ENCODE measurements at regions not wholly inside any gene's neighbourhood (a gene's known extent, or its start where the extent isn't known, plus 50 kb on each side); places are given as distances from the start of the nearest gene placed in this dataset.

GRCh38 chr7:53642361-53642760, 606.9 kb downstream of the POM121L12 start (continued):
- TF ChIP-seq, protein P1, sequence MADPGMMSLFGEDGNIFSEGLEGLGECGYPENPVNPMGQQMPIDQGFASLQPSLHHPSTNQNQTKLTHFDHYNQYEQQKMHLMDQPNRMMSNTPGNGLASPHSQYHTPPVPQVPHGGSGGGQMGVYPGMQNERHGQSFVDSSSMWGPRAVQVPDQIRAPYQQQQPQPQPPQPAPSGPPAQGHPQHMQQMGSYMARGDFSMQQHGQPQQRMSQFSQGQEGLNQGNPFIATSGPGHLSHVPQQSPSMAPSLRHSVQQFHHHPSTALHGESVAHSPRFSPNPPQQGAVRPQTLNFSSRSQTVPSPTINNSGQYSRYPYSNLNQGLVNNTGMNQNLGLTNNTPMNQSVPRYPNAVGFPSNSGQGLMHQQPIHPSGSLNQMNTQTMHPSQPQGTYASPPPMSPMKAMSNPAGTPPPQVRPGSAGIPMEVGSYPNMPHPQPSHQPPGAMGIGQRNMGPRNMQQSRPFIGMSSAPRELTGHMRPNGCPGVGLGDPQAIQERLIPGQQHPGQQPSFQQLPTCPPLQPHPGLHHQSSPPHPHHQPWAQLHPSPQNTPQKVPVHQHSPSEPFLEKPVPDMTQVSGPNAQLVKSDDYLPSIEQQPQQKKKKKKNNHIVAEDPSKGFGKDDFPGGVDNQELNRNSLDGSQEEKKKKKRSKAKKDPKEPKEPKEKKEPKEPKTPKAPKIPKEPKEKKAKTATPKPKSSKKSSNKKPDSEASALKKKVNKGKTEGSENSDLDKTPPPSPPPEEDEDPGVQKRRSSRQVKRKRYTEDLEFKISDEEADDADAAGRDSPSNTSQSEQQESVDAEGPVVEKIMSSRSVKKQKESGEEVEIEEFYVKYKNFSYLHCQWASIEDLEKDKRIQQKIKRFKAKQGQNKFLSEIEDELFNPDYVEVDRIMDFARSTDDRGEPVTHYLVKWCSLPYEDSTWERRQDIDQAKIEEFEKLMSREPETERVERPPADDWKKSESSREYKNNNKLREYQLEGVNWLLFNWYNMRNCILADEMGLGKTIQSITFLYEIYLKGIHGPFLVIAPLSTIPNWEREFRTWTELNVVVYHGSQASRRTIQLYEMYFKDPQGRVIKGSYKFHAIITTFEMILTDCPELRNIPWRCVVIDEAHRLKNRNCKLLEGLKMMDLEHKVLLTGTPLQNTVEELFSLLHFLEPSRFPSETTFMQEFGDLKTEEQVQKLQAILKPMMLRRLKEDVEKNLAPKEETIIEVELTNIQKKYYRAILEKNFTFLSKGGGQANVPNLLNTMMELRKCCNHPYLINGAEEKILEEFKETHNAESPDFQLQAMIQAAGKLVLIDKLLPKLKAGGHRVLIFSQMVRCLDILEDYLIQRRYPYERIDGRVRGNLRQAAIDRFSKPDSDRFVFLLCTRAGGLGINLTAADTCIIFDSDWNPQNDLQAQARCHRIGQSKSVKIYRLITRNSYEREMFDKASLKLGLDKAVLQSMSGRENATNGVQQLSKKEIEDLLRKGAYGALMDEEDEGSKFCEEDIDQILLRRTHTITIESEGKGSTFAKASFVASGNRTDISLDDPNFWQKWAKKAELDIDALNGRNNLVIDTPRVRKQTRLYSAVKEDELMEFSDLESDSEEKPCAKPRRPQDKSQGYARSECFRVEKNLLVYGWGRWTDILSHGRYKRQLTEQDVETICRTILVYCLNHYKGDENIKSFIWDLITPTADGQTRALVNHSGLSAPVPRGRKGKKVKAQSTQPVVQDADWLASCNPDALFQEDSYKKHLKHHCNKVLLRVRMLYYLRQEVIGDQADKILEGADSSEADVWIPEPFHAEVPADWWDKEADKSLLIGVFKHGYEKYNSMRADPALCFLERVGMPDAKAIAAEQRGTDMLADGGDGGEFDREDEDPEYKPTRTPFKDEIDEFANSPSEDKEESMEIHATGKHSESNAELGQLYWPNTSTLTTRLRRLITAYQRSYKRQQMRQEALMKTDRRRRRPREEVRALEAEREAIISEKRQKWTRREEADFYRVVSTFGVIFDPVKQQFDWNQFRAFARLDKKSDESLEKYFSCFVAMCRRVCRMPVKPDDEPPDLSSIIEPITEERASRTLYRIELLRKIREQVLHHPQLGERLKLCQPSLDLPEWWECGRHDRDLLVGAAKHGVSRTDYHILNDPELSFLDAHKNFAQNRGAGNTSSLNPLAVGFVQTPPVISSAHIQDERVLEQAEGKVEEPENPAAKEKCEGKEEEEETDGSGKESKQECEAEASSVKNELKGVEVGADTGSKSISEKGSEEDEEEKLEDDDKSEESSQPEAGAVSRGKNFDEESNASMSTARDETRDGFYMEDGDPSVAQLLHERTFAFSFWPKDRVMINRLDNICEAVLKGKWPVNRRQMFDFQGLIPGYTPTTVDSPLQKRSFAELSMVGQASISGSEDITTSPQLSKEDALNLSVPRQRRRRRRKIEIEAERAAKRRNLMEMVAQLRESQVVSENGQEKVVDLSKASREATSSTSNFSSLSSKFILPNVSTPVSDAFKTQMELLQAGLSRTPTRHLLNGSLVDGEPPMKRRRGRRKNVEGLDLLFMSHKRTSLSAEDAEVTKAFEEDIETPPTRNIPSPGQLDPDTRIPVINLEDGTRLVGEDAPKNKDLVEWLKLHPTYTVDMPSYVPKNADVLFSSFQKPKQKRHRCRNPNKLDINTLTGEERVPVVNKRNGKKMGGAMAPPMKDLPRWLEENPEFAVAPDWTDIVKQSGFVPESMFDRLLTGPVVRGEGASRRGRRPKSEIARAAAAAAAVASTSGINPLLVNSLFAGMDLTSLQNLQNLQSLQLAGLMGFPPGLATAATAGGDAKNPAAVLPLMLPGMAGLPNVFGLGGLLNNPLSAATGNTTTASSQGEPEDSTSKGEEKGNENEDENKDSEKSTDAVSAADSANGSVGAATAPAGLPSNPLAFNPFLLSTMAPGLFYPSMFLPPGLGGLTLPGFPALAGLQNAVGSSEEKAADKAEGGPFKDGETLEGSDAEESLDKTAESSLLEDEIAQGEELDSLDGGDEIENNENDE (IDR thresholded peaks at IDR 0.05; ENCODE audit: insufficient replicate concordance, low read length), result no peak
- no peak for TF ChIP-seq CEBPB (IDR thresholded peaks at IDR 0.05; ENCODE audit: low read depth, low read length)
- TF ChIP-seq MAFK (IDR thresholded peaks at IDR 0.05; ENCODE audit: low read depth, low read length), result no peak
- TF ChIP-seq BACH1 (IDR thresholded peaks at IDR 0.05; ENCODE audit: low read length), result no peak
- no peak for TF ChIP-seq EGR1 (IDR thresholded peaks at IDR 0.05; ENCODE audit: borderline replicate concordance, low read depth, low read length)
- TF ChIP-seq TAF7 (optimal IDR thresholded peaks at IDR 0.05; ENCODE audit: borderline replicate concordance, low read depth, low read length), result no peak
- TF ChIP-seq EZH2 (IDR thresholded peaks at IDR 0.05; ENCODE audit: low read depth, low read length, severe bottlenecking), result no peak
- TF ChIP-seq, protein P2, sequence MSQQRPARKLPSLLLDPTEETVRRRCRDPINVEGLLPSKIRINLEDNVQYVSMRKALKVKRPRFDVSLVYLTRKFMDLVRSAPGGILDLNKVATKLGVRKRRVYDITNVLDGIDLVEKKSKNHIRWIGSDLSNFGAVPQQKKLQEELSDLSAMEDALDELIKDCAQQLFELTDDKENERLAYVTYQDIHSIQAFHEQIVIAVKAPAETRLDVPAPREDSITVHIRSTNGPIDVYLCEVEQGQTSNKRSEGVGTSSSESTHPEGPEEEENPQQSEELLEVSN (IDR thresholded peaks at IDR 0.05), result no peak

Measured in H1 (cell line).